ENCODE measurements at regions not wholly inside any gene's neighbourhood (a gene's known extent, or its start where the extent isn't known, plus 50 kb on each side); places are given as distances from the start of the nearest gene placed in this dataset.

GRCh38 chr4:82235346-82235745, 138.4 kb downstream of the HNRNPD start:
- Mint-ChIP-seq H3K4me3 (no peak overlapping the region), H3K27me3 (ENCODE audit: low read depth, poor library complexity) (no peaks in the 10 kb centered on the region), H3K27ac (no peak overlapping the region), H3K36me3 (ENCODE audit: low read depth) (no peaks in the 10 kb centered on the region), H3K4me1 (peaks cover 6% of the 10 kb centered on the region), H3K9me3 (no peaks in the 10 kb centered on the region)
- no peak for TF ChIP-seq CTCF (IDR thresholded peaks at IDR 0.05)
- no peak for DNase-seq

- no peak overlapping the region for H3K4me3 Mint-ChIP-seq
- H3K27me3 Mint-ChIP-seq (ENCODE audit: low read depth, poor library complexity) = peaks cover 8% of the 10 kb centered on the region
- no peak overlapping the region for H3K27ac Mint-ChIP-seq
- DNase-seq = no peak
- H3K9me3 Mint-ChIP-seq = no peaks in the 10 kb centered on the region
- TF ChIP-seq CTCF (IDR thresholded peaks at IDR 0.05) = no peak
- H3K36me3 Mint-ChIP-seq (ENCODE audit: low read depth) = no peaks in the 10 kb centered on the region
- H3K4me1 Mint-ChIP-seq = peaks cover 6% of the 10 kb centered on the region
These were observed 140.9 kb downstream of the HNRNPD start for GRCh38 chr4:82232891-82233290.

- H3K4me3 Mint-ChIP-seq = no peak overlapping the region
- no peaks in the 10 kb centered on the region for H3K9me3 Mint-ChIP-seq
- H3K27ac Mint-ChIP-seq = no peak overlapping the region
- DNase-seq = no peak
- no peaks in the 10 kb centered on the region for H3K36me3 Mint-ChIP-seq (ENCODE audit: low read depth)
- H3K27me3 Mint-ChIP-seq (ENCODE audit: low read depth, poor library complexity) = peaks cover 8% of the 10 kb centered on the region
- TF ChIP-seq CTCF (IDR thresholded peaks at IDR 0.05) = no peak
- peaks cover 6% of the 10 kb centered on the region for H3K4me1 Mint-ChIP-seq
These were observed 142.0 kb downstream of the HNRNPD start for GRCh38 chr4:82231806-82232205.

GRCh38 chr4:82230306-82230705, 143.5 kb downstream of the HNRNPD start:
- Mint-ChIP-seq H3K9me3 (no peaks in the 10 kb centered on the region), H3K4me1 (peaks cover 6% of the 10 kb centered on the region), H3K27me3 (ENCODE audit: low read depth, poor library complexity) (peaks cover 12% of the 10 kb centered on the region), H3K4me3 (no peak overlapping the region), H3K27ac (no peak overlapping the region), H3K36me3 (ENCODE audit: low read depth) (no peaks in the 10 kb centered on the region)
- DNase-seq = no peak
- no peak for TF ChIP-seq CTCF (IDR thresholded peaks at IDR 0.05)

GRCh38 chr4:82225030-82225429, 148.8 kb downstream of the HNRNPD start:
- Mint-ChIP-seq H3K4me3 (no peak overlapping the region), H3K27me3 (ENCODE audit: low read depth, poor library complexity) (peaks cover 15% of the 10 kb centered on the region), H3K36me3 (ENCODE audit: low read depth) (no peaks in the 10 kb centered on the region), H3K4me1 (no peaks in the 10 kb centered on the region), H3K27ac (no peak overlapping the region), H3K9me3 (no peaks in the 10 kb centered on the region)
- TF ChIP-seq CTCF (IDR thresholded peaks at IDR 0.05) = no peak
- DNase-seq = no peak

GRCh38 chr4:82223715-82224114, 150.1 kb downstream of the HNRNPD start:
- no peaks in the 10 kb centered on the region for H3K36me3 Mint-ChIP-seq (ENCODE audit: low read depth)
- no peaks in the 10 kb centered on the region for H3K4me1 Mint-ChIP-seq
- H3K9me3 Mint-ChIP-seq = no peaks in the 10 kb centered on the region
- no peak overlapping the region for H3K4me3 Mint-ChIP-seq
- no peak for DNase-seq
- no peak overlapping the region for H3K27ac Mint-ChIP-seq
- TF ChIP-seq CTCF (IDR thresholded peaks at IDR 0.05) = no peak
- peaks cover 7% of the 10 kb centered on the region for H3K27me3 Mint-ChIP-seq (ENCODE audit: low read depth, poor library complexity)

Measured in nephron progenitor cell (in vitro differentiated cells).